A673 (cell line): ENCODE measurements at regions not wholly inside any gene's neighbourhood (a gene's known extent, or its start where the extent isn't known, plus 50 kb on each side); places are given as distances from the start of the nearest gene placed in this dataset.

ENCODE experiments used
- BruUV-seq: library from RNA; stranded (reverse); fragments of 400-500 nt; replicated peaks from 2 replicates; lab custom pipeline; 2021; lab: Mats Ljungman, UMichigan
- CTCF ChIA-PET: fragments of 300-600 bp; sonication (Branson Sonifier 250); formaldehyde crosslinking; loops from one replicate; lab custom pipeline; 2022; ENCODE audit warnings: antibody characterized with exemption; lab: Charles Lee
- POLR2A ChIA-PET: fragments of 300-600 bp; sonication (Branson Sonifier 250); formaldehyde crosslinking; loops from one replicate; lab custom pipeline; 2022; ENCODE audit warnings: antibody characterized with exemption; ENCODE audit not compliant: low non-redundant PET; lab: Charles Lee
- DNase-seq: peaks from one replicate; pipeline ENCODE4 v3.0.0-alpha.2; 2015; ENCODE audit warnings: low spot score
- H3K27ac ChIP-seq: fragments of 200-600 bp; sonication (generic); 2 replicates; pipeline ENCODE4 v1.5.1; 2016; ENCODE audit warnings: mixed run types, low read depth, mild to moderate bottlenecking, mixed read lengths, antibody characterized with exemption, low read length; ENCODE audit not compliant: poor library complexity, severe bottlenecking
- H3K27me3 ChIP-seq: fragments of 200-600 bp; sonication (generic); replicated peaks from 2 replicates; pipeline ENCODE4 v1.6.1; 2017; ENCODE audit warnings: mixed run types, low read depth, mild to moderate bottlenecking, mixed read lengths, antibody characterized with exemption, low read length; ENCODE audit not compliant: insufficient read depth, poor library complexity
- H3K36me3 ChIP-seq: fragments of 200-600 bp; sonication (generic); 2 replicates; pipeline ENCODE4 v1.6.1; 2016; ENCODE audit warnings: mixed run types, mild to moderate bottlenecking, mixed read lengths, antibody characterized with exemption, low read length; ENCODE audit not compliant: insufficient read depth, poor library complexity, severe bottlenecking
- H3K4me1 ChIP-seq: fragments of 200-600 bp; sonication (generic); 2 replicates; pipeline ENCODE4 v1.6.1; 2017; ENCODE audit warnings: mixed run types, mild to moderate bottlenecking, mixed read lengths, antibody characterized with exemption, low read length; ENCODE audit not compliant: insufficient read depth, poor library complexity, severe bottlenecking
- H3K4me3 ChIP-seq: fragments of 200-600 bp; sonication (generic); 2 replicates; pipeline ENCODE4 v1.5.1; 2016; ENCODE audit warnings: low read depth, mixed run types, mild to moderate bottlenecking, mixed read lengths, low read length; ENCODE audit not compliant: poor library complexity, severe bottlenecking
- H3K9me3 ChIP-seq: fragments of 200-600 bp; sonication (generic); 2 replicates; pipeline ENCODE4 v1.6.1; 2016; ENCODE audit warnings: mixed run types, low read depth, mild to moderate bottlenecking, mixed read lengths, antibody characterized with exemption, low read length; ENCODE audit not compliant: poor library complexity, severe bottlenecking
- CTCF ChIP-seq: fragments of 300-800, 200-600 bp; sonication (generic); conservative IDR thresholded peaks from 2 replicates; pipeline ENCODE4 v1.5.1; 2017; ENCODE audit warnings: low read depth, mild to moderate bottlenecking, antibody characterized with exemption, low read length, moderate library complexity, mixed read lengths
- EZH2 ChIP-seq: fragments of 200-600 bp; sonication (generic); IDR thresholded peaks from 2 replicates; pipeline ENCODE4 v1.6.1; 2017; ENCODE audit warnings: borderline replicate concordance, low read depth, mild to moderate bottlenecking, mixed read lengths, antibody characterized with exemption, low read length; ENCODE audit not compliant: poor library complexity, severe bottlenecking
- intact Hi-C: fragments of 100-400 bp; cut with micrococcal nuclease; formaldehyde crosslinking; loops from one replicate; pipeline ENCODE4 v1.10.0; 2022; ENCODE audit not compliant: unreplicated experiment

DNA sequence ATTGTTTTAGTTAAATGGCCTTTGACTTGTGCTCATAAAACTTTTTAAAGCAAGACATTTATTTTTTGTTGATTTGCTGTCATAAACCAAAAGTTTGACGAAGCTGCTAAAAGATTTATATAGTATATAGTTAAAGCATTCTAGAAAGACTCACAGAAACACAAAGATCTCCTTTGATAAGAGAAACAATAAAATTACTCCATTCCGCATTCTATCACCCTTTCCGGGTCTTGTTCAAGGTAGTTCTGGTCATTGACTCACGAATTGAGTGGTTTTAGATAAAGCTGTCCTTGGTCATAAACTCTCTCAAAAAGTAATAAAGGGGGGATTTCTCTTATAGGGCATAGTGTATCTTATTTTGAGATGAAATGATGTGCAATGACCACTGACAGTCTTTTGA lies 1010.5 kb upstream of the NCAM2 start:
- Histone ChIP-seq H3K4me1 (no peaks in the 10 kb centered on the region), H3K4me3 (no peak overlapping the region), H3K36me3 (no peaks in the 10 kb centered on the region), H3K27ac (no peak overlapping the region), H3K9me3 (peaks cover 13% of the 10 kb centered on the region), H3K27me3 (no peaks in the 10 kb centered on the region)
- no TSS peak for BruUV-seq
- TF ChIP-seq CTCF (no peak), EZH2 (no peak)
- intact Hi-C loops: no loop called here
- no peak for DNase-seq
- ChIA-PET POLR2A (no interaction called here), CTCF (no interaction called here)

- no peak for DNase-seq
- no TSS peak for BruUV-seq
- H3K9me3 ChIP-seq: peaks cover 28% of the 10 kb centered on the region
- H3K4me3 ChIP-seq: no peak overlapping the region
- H3K27ac ChIP-seq: no peak overlapping the region
- ChIA-PET CTCF (no interaction called here), POLR2A (no interaction called here)
- TF ChIP-seq CTCF (no peak), EZH2 (no peak)
- H3K36me3 ChIP-seq: no peaks in the 10 kb centered on the region
- intact Hi-C loops: no loop called here
- H3K4me1 ChIP-seq: no peaks in the 10 kb centered on the region
- H3K27me3 ChIP-seq: no peaks in the 10 kb centered on the region
Measured at GRCh38 chr21:19992540-19992939, 1005.7 kb upstream of the NCAM2 start.

- no peak for DNase-seq
- BruUV-seq: no TSS peak
Measured at GRCh38 chr21:19993268-19993667, 1004.9 kb upstream of the NCAM2 start.

More at GRCh38 chr21:19993268-19993667, 1004.9 kb upstream of the NCAM2 start:
- peaks cover 27% of the 10 kb centered on the region for H3K9me3 ChIP-seq
- H3K4me3 ChIP-seq: no peak overlapping the region
- no peaks in the 10 kb centered on the region for H3K36me3 ChIP-seq
- POLR2A ChIA-PET: no interaction called here
- CTCF ChIA-PET: no interaction called here
- intact Hi-C loops: no loop called here
- no peaks in the 10 kb centered on the region for H3K4me1 ChIP-seq
- H3K27me3 ChIP-seq: no peaks in the 10 kb centered on the region
- TF ChIP-seq EZH2 (no peak), CTCF (no peak)
- no peak overlapping the region for H3K27ac ChIP-seq
